Cardiac muscle cell (in vitro differentiated cells and primary cell): ENCODE measurements at regions not wholly inside any gene's neighbourhood (a gene's known extent, or its start where the extent isn't known, plus 50 kb on each side); places are given as distances from the start of the nearest gene placed in this dataset.
A peak's percentile ranks its signal among the peaks of the same experiment; 100 is the strongest.

Source experiments
- DNase-seq, 2 donors: peaks; one replicate each; pipeline versions ENCODE4 v3.0.0 to v3.0.0-alpha.2; 2010 to 2017; ENCODE audit warnings: low read depth in 1 of 2, low spot score in 1 of 2
- H3K27ac ChIP-seq: fragments of 200-600 bp; sonication (generic); 2 replicates; pipeline ENCODE4 v1.5.1; 2016
- H3K27me3 ChIP-seq: fragments of 200-600 bp; sonication (generic); 2 replicates; pipeline ENCODE4 v1.6.0; 2016; ENCODE audit warnings: control low read depth
- H3K36me3 ChIP-seq: fragments of 200-600 bp; sonication (generic); 2 replicates; pipeline ENCODE4 v1.5.1; 2016; ENCODE audit warnings: control low read depth
- H3K4me1 ChIP-seq: fragments of 200-600 bp; sonication (generic); 2 replicates; pipeline ENCODE4 v1.8.1; 2017; ENCODE audit warnings: low read depth, mild to moderate bottlenecking, mixed run types
- H3K4me3 ChIP-seq: fragments of 200-600 bp; sonication (generic); 2 replicates; pipeline ENCODE4 v1.5.1; 2016; ENCODE audit warnings: mild to moderate bottlenecking
- H3K9me3 ChIP-seq: fragments of 200-600 bp; sonication (generic); 2 replicates; pipeline ENCODE4 v1.5.1; 2017; ENCODE audit warnings: low read depth, mild to moderate bottlenecking, control low read depth
- CTCF ChIP-seq: IDR thresholded peaks from 2 replicates; pipeline ENCODE4 v1.5.1; 2012; ENCODE audit warnings: low read depth, mild to moderate bottlenecking, low read length

DNA sequence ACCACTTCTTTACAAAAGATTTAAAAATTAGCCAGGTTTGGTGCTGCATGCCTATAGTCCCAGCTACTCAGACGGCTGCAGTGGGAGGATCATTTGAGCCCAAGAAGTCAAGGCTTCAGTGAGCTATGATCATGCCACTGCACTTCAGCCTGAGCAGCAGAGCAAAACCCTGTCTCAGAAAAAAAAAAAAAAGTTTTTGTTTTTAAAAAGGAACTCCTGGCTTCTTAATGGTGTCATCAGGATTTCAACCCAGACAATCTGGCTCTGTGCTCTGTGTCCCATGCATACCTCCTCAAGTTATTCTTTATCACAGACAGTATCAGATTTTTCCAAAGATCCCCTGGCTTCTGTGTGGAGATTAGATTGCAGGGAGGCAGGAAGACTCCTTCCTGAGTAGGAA lies 64.2 kb upstream of the IL12A start:
- Histone ChIP-seq H3K4me1 (no peaks in the 10 kb centered on the region), H3K36me3 (no peaks in the 10 kb centered on the region), H3K27me3 (no peaks in the 10 kb centered on the region), H3K9me3 (no peaks in the 10 kb centered on the region), H3K27ac (no peak overlapping the region), H3K4me3 (no peak overlapping the region)
- no peak for TF ChIP-seq CTCF
- DNase-seq = no peak

GRCh38 chr3:159925248-159925647 lies 63.4 kb upstream of the IL12A start:
- no peak for TF ChIP-seq CTCF
- no peak overlapping the region for H3K27ac ChIP-seq

GRCh38 chr3:159926573-159926972 lies 62.1 kb upstream of the IL12A start:
- Histone ChIP-seq H3K4me3 (no peak overlapping the region), H3K27me3 (no peaks in the 10 kb centered on the region), H3K36me3 (no peaks in the 10 kb centered on the region), H3K4me1 (no peaks in the 10 kb centered on the region), H3K27ac (no peak overlapping the region), H3K9me3 (no peaks in the 10 kb centered on the region)
- no peak for DNase-seq
- no peak for TF ChIP-seq CTCF

More at GRCh38 chr3:159925248-159925647, 63.4 kb upstream of the IL12A start:
- Histone ChIP-seq H3K4me1 (no peaks in the 10 kb centered on the region), H3K36me3 (no peaks in the 10 kb centered on the region), H3K27me3 (no peaks in the 10 kb centered on the region), H3K9me3 (no peaks in the 10 kb centered on the region), H3K4me3 (no peak overlapping the region)
- no peak for DNase-seq

DNA sequence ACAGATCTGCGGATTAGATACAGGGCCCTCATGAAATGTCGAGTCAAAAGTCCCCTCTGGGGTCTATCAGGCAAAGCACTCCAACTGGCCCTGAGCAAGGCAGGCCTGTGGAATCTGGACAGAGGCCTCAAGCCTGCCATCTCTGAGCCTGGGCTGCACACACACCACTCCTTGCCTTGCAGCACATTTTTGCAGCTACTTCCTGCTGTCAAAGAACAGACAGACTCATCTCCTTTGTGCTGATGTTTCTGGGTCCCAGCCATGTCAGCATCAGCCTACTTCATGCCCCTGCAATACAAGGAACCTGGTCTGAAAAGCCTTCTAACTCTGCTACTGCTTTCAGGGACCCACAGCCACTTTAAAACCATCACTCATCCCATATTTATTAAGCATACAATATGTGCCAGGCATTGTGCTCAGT lies 60.6 kb upstream of the IL12A start:
- no peak for TF ChIP-seq CTCF
- H3K9me3 ChIP-seq = no peaks in the 10 kb centered on the region
- no peak overlapping the region for H3K4me3 ChIP-seq
- H3K36me3 ChIP-seq = no peaks in the 10 kb centered on the region
- H3K27ac ChIP-seq = peak overlapping the region; percentile 27
- H3K4me1 ChIP-seq = no peaks in the 10 kb centered on the region
- no peaks in the 10 kb centered on the region for H3K27me3 ChIP-seq
- DNase-seq = peak; percentile 14 to 23

DNA sequence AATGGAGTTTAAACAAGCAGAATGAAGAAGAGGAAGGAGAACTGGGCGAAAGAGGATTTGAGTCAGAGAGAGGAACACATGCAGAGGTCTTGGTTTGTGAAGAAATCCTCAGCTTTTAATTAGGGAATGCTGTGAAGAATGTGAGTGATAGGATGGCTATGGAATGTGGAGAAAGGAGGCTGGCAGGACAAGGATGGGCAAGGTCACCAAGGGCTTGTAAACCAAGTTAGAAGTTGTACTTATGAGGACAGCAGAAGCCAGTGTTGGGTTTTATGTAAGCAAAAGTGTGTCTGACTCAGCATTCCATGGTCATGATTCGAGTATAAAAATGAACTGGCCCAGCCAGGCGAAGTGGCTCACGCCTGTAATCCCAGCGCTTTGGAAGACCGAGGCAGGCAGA lies 60.0 kb upstream of the IL12A start:
- H3K27me3 ChIP-seq = no peaks in the 10 kb centered on the region
- no peaks in the 10 kb centered on the region for H3K36me3 ChIP-seq
- peak in 1 of 2 donors; percentile 86 for DNase-seq
- H3K4me1 ChIP-seq = no peaks in the 10 kb centered on the region
- H3K27ac ChIP-seq = no peak overlapping the region
- H3K9me3 ChIP-seq = no peaks in the 10 kb centered on the region
- no peak for TF ChIP-seq CTCF
- no peak overlapping the region for H3K4me3 ChIP-seq
